HG03175 (cell line): ENCODE measurements at regions not wholly inside any gene's neighbourhood (a gene's known extent, or its start where the extent isn't known, plus 50 kb on each side); places are given as distances from the start of the nearest gene placed in this dataset.

Source experiments
- ATAC-seq: cut with Tn5 transposase; IDR thresholded peaks from one replicate; pipeline ENCODE4 v1.9.1; 2021; ENCODE audit warnings: mild to moderate bottlenecking, moderate library complexity; ENCODE audit not compliant: unreplicated experiment

- ATAC-seq, result no peak
These were observed 115.6 kb upstream of the ADAMTS5 start for GRCh38 chr21:27082431-27083010.

DNA sequence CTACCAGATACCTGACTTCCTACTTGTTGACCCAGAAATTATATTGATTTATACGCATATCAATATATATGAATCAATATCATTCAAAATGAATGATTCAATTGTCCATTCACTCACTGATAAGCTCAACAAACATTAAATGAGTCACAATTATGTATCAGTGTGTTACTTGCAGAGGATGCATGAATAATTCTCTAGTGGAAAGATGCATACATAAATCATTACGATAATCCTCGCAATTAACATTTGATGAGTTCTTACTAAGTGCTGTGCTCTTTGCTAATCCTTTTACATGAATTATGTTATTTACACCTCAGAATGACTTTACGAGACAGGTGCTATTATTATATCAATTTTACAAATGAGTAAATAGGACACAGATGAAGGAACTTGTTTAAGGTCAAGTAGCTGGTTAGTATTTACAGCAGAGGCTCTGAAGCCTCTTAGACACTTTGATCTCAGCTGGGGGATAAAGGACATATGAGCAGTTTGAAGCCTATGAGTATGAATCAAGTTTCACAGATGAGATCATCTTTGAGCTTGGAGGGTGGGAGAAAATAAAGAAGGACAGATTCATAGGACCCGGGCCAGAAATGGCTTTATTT lies 112.8 kb upstream of the ADAMTS5 start:
- ATAC-seq, result no peak

DNA sequence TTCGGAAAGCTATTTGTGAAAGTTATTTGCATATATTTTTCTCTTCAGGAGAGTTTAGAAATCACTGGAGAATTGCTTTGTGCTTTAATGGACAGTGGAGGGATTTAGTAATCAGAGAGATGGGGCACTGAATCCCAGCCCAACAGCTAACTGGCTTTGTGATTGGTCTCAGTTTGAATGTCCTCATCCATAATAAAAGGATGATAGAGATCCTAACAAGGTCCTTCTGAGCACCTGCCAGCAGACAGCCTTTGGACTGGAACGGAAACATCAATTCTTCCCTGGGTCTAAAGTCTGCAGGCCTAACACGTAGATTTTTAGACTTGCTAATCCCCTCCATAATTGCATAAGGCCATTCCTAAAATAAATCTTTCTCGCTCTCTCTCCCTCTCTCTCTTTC lies 112.0 kb upstream of the ADAMTS5 start:
- no peak for ATAC-seq

DNA sequence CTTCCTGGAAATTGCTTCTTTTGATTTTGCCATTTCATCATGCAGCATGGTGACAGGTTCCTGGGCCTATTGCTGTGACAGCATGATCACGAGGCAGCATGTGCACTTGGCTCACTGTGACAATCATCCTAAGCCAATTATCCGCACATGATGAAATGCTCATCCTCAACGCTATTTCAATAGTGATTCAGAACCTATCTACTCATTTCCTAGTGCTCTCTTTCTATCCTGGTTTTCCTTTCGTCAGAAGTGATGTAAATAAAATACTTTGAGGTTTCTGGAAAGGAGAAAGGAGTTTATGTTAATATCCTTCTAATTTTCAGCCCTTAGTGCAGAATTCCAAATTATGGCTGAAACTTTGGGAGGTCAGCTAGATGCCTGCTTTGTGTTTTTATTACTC lies 110.6 kb upstream of the ADAMTS5 start:
- no peak for ATAC-seq

DNA sequence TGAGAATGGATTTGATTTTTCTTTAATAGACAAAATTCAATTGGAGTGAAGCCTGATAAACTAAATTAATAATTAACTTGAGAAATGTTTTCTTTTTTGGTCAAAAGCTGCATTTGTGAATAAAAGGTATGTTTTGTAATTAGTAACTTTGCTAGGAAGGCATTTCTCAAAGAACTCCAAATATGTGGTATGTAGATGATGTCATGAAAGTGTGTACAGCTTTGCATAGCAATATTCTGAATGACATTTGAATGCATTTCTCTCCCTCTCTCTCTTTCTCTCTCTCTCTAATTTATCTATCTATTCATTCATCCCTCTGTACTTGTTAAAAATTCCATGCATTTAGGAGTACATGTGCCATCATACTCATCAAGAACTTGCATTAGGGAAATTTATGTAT lies 109.1 kb upstream of the ADAMTS5 start:
- no peak for ATAC-seq

- no peak for ATAC-seq
These were observed 104.2 kb upstream of the ADAMTS5 start for GRCh38 chr21:27070861-27071670.

DNA sequence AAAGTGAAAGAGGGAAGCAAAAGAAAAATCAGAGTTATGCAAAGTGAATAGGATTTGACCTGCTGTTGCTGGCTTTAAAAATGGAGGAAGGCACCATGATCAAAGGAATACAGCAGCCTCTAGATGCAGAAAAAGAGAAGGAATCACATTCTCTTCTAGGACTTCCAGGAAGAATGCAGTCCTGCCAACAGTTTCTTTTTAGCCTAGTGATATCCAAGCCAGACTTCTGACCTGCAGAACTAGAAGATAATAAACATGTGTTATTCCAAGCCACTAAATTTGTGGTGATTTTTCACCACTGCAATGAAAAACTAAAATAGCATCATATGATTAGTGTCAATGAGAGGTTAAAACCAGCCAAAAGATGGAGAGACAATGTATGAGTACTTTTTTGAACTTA lies 101.9 kb upstream of the ADAMTS5 start:
- ATAC-seq, result no peak

DNA sequence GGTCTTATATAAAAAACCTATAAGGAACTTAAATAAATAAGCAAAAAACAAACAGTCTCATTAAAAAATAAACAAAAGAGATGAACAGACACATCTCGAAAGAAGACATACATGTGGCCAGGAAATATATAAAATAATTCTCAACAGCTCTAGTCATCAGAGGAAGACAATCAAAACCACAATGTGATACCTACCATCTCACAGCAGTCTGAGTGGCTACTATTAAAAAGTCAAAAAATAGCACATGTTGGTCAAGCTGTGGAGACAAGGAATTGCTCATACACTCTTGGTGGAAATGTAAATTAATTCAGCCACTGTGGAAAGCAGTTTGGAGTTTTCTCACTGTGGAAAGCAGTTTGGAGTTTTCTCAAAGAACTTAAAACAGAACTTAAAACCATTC lies 100.3 kb upstream of the ADAMTS5 start:
- no peak for ATAC-seq

DNA sequence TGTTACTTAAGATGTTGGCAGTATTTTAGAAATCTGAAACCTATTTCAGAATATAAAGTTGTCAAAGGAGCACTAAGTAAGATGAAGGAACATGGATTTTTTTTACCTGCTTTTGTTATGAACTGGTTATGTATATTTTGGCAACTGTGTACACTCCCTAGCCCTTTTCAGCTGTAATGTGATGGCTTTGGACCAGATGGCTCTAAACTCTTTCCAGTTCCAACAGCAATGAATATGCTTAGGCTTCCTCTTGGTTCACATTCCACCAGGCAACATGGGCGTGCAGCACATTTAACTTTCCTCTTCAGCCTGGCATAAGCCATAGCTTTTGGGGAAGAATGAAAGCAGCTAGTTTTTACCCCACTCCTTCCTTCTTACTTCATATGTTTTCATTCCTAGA lies 95.6 kb upstream of the ADAMTS5 start:
- no peak for ATAC-seq

- no peak for ATAC-seq
These were observed 94.9 kb upstream of the ADAMTS5 start for GRCh38 chr21:27061770-27062169.

DNA sequence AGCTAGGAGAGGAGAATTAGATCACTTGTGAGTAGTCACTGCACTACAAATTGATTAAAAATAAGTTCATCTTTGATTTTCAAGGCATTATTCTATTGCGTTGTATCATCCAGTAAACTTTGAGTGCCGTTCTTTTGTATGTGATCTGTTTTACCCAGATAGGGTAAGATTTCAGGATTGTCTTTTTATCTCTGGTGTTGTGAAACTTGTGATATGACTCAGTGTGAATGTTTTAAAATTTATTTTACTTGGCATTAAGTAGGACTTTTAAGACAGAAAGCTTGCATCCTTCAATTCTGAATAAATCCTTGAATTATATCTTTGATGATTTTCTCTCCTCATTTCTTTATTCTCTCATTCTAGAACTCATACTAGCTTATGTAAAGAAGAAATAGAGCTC lies 93.3 kb upstream of the ADAMTS5 start:
- ATAC-seq, result no peak

DNA sequence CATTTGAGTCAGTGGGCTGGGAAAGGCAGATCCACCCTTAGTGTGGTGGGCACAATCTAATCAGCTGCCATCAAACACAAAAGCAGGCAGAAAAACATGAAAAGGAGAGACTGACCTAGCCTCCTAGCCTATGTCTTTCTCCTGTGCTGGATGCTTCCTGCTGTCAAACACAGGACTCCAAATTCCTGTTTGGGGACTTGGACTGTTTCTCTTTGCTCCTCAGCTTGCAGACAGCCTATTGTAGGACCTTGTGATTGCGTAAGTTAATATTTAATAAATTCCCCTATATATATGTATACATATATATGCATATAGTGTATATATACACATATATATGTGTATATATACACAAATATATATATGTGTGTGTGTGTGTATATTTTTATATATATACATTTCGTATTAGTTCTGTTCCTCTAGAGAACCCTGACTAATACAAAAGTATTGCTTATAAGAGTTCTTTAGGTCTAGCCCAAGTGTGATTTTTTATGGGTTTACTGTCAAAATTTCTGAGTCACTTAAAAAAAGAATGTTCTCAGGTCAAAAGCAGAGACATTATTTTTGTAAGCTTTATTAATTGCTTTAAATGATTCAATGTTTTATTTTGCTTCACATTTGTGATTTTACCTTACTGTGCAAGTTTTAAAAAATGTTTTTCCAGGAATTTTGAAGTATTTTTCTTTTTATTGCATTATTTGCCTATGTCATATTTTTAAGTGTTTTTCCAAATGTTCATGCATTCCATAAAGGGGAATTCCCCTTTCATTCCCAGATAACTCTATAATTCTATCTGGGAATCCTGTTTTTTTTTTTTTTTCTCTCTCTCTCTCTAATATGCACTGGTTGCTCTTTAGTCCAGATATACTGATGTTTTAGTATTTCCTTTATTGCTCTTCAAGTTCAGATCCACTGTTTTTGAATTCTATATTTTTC lies 92.1 kb upstream of the ADAMTS5 start:
- ATAC-seq, result no peak

- no peak for ATAC-seq
These were observed 91.1 kb upstream of the ADAMTS5 start for GRCh38 chr21:27057997-27058396.

GRCh38 chr21:27047658-27048314 lies 80.9 kb upstream of the ADAMTS5 start:
- no peak for ATAC-seq

DNA sequence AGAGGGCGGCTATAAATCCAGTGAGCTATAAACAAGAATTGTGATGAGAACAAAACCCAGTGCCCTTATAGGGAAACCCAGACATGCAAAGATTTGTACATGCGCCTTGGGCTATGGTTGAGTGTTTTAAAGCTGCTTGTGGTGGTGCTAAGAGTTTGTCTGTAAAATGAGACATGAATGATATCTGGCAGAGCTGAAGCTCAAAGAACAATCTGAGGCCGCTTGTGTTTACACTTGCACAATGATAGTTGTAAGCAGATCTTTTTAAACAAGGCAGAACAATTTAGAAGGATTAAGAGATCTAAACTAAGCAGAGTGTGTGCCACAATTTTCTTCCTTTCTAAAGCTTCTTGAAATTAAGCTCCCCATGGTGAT lies 80.4 kb upstream of the ADAMTS5 start:
- no peak for ATAC-seq

DNA sequence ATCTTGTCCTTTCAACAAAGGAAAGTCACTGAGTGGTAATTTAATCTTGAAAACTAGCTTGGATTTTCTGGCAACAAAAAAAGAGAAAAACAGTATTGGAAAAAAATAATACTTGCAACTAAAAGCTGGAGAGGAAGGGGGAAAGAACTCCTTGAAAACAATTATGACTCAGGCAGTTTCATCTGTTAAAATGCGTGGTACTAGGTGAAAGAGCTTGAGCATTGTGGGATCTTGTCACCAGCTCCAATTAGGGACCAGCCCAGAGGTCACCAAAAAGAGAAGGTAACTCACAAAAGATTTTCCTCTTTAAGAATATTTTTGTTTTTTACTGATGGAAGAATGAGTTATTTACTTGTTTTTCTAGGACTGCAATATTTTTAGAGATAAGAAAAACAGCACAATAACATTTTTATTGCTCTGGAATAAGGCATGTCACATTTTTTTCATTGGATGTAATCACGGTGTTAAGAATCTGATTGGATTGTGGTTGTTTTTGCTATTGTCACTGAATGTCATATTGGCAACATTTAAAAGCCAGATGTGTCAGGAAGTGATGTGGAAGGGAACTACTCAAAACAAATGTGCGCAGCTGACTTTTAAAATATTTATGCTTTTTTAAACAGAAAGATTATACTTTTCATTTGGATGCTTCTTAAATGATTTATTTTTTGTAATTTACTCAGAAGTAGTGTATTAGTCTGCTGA lies 78.5 kb upstream of the ADAMTS5 start:
- no peak for ATAC-seq

DNA sequence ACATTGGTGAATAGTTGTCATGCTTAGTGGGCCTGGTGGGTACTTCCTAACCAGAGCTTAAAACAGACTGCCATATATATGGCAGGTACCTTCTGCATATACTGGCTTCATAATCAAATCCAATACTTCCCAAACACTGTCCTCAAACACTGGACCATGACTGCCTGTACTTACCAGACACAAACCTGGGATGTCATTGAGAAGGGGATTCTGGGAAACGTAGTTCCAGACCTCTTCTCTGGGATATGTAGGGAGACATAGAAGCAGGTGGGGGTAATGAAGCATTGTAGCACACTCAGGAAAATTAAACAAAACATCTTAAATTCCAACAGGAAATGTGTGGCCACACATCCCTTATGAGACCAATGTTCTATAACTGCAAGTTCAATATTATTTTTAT lies 76.5 kb upstream of the ADAMTS5 start:
- ATAC-seq, result no peak

- ATAC-seq, result no peak
These were observed 74.0 kb upstream of the ADAMTS5 start for GRCh38 chr21:27040738-27041469.

GRCh38 chr21:27036736-27037301 lies 69.9 kb upstream of the ADAMTS5 start:
- no peak for ATAC-seq
